ENCODE measurements at regions not wholly inside any gene's neighbourhood (a gene's known extent, or its start where the extent isn't known, plus 50 kb on each side); places are given as distances from the start of the nearest gene placed in this dataset.
A peak's percentile ranks its signal among the peaks of the same experiment; 100 is the strongest.
"Not testable (repeated sequence)": the region's sequence is repeated elsewhere in the genome, so short reads cannot be mapped to it uniquely, and the experiment has no call there.

- no peak for DNase-seq
Measured at GRCh38 chr5:91315701-91316100, 67.4 kb downstream of the ARRDC3 start.

- DNase-seq: peak; percentile 33
Measured at GRCh38 chr5:91313757-91314673, 69.1 kb downstream of the ARRDC3 start.

GRCh38 chr5:91312698-91313097 lies 70.4 kb downstream of the ARRDC3 start:
- DNase-seq: no peak

- no peak for DNase-seq
Measured at GRCh38 chr5:91311697-91312501, 71.2 kb downstream of the ARRDC3 start.

DNA sequence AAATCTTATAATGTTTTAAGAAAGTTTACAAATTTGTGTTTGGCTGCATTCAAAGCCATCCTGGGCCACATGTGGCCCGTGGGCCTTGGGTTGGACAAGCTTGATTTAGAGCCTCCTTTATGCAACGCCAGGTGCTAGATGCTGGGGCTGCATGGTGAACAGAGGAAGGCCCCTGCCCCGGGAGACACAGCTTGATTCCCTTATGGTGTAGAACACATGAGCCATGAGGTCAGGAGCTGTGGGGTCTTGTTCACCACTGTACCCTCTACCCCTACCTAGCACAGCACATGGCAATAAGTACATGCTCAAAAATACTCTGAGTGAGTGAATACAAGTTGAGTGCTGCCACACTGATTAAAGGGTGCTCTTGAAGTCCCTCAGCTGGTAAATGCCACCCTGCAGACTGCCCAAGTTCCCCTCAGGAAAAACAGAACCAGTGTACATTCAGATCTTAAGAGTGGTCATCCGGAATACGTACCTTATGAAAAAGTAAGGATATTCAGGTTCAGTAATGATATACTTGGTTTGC lies 71.9 kb downstream of the ARRDC3 start:
- no peak for DNase-seq

DNA sequence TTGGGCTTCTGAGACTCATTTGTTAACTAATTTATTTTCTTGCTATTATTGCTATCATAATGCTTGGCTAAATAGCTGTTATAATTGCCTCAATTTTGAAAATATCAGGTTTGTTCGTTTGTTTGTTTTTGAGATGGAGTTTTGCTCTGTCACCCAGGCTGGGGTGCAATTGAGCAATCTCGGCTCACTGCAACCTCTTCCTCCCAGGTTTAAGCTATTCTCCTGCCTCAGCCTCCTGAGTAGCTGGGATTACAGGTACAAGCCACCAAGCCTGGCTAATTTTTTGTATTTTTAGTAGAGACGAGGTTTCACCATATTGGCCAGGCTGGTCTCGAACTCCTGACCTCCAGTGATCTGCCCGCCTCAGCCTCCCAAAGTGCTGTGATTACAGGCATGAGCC lies 75.0 kb downstream of the ARRDC3 start:
- not testable (repeated sequence) for DNase-seq

- DNase-seq: no peak
Measured at GRCh38 chr5:91307048-91307447, 76.1 kb downstream of the ARRDC3 start.

- DNase-seq: no peak
Measured at GRCh38 chr5:91306497-91306896, 76.6 kb downstream of the ARRDC3 start.

GRCh38 chr5:91305640-91306039 lies 77.5 kb downstream of the ARRDC3 start:
- DNase-seq: no peak

DNA sequence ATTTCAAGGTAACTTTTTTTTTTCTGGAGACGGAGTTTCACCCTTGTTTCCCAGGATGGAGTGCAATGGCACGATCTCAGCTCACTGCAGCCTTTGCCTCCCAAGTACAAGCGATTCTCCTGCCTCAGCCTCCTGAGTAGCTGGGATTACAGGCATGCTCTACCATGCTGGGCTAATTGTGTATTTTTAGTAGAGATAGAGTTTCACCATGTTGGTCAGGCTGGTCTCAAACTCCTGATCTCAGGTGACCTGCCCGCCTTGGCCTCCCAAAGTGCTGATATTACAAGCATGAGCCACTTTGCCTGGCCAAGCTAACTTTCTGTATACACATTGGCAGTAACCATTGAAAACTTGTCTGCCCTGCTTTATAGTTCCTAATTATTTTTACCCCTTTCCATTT lies 79.1 kb downstream of the ARRDC3 start:
- DNase-seq: not testable (repeated sequence)

DNA sequence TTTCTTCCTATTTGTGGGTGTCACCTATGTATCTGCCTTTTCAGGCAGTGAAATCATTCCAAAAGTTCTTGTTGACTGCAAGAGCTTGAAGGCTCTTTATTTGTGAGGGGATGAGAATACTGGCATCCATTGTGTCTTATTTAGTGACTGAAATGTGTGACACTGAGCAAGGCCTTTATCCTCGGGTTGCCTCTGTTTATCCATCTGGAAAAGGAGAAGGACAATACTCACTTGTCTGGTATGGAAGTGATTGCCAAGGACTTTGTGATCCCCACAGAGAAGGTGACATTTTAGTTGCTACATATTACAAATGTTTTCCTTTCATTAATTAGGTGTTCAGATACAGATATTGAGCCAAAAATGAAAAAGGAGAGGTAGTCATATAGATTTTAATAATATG lies 80.2 kb downstream of the ARRDC3 start:
- DNase-seq: no peak

DNA sequence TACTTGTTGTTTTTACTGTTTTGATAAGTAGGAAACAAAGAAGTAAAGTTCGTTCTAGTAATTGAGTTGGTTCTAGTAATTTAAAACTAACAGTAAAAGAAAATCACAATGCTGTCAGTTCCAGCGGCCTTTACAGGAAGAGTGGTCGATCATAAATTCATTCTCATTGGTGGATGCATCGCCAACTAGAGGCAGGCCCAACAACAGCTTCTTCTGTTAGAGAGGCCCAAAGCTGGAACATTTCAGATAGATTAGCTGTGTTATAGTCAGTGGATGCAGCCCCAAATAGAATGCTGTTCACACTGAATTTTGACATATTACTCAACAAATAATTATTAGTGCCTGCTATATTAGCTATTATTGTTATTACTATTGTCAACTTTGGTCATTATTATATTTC lies 80.8 kb downstream of the ARRDC3 start:
- DNase-seq: no peak

- DNase-seq: no peak
Measured at GRCh38 chr5:91301106-91301846, 81.8 kb downstream of the ARRDC3 start.

DNA sequence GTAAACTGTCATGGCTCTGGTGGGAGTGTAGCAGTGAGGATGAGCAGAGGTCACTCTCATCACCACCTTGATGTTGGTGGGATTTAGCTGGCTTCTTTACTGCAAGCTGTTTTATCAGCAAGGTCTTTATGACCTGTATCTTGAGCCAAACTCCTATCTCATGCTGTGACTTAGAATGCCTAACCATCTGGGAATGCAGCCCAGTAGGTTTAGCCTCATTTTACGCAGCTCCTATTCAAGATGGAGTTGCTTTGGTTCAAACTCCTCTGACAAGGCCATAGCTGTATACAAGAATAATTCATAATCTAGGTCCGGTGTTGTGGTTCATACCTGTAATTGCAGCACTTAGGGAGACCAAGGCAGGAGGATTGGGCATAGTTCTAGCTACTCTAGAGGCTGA lies 85.1 kb downstream of the ARRDC3 start:
- DNase-seq: no peak

DNA sequence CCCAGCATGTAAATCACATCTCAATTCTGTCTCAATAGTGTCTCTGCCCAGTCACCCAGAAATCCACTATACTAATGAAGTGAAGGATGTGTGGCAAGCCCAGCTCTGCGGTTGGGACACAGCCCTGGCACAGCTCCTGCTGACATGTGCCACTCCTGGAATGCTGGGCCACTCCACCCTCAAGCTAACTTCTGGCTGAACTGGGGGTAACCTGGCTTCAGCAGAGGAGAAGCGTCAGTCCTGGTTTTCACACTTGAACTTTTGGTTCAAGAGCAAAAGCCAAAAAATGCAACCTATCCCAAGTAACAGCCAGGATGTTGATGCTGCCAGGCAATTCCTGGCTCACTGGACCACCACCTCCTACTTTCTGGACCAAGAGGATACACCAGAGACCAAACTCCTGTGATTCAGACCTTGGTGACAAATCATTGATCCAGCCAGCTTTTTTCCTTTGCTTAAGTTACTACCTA lies 86.4 kb downstream of the ARRDC3 start:
- DNase-seq: no peak

DNA sequence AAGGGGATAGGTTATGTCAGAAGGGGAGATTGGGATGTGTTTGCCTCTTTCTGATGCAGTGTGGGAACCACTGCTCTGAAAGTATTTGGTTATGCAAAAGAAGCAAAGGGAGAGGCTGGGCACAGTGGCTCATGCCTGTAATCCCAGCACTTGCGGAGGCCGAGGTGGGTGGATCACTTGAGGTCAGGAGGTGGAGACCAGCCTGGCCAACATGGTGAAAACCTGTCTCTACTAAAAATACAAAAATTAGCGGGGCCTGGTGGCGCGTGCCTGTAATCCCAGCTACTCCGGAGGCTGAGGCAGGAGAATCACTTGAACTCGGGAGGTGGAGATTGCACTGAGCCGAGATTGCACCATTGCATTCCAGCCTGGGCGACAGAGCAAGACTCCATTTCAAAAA lies 87.0 kb downstream of the ARRDC3 start:
- not testable (repeated sequence) for DNase-seq

DNA sequence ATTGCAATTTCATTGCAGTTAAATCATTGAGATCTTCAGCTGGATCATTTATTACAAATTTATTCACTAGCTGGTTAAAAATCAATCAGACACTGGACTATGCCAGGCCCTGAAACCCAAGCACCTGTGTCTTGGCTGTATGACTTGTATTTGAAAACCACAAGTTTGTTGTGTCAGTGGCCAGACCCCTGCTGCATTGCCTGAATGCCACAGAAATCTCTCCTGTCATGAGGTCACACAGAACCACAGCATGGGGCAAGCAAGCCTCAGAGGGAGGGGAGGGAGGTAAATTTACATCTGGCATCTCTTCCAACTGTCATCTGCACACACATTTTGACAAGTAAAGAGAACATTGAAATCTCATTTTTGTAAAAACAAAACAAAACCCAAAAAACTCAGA lies 90.0 kb downstream of the ARRDC3 start:
- DNase-seq: no peak

DNA sequence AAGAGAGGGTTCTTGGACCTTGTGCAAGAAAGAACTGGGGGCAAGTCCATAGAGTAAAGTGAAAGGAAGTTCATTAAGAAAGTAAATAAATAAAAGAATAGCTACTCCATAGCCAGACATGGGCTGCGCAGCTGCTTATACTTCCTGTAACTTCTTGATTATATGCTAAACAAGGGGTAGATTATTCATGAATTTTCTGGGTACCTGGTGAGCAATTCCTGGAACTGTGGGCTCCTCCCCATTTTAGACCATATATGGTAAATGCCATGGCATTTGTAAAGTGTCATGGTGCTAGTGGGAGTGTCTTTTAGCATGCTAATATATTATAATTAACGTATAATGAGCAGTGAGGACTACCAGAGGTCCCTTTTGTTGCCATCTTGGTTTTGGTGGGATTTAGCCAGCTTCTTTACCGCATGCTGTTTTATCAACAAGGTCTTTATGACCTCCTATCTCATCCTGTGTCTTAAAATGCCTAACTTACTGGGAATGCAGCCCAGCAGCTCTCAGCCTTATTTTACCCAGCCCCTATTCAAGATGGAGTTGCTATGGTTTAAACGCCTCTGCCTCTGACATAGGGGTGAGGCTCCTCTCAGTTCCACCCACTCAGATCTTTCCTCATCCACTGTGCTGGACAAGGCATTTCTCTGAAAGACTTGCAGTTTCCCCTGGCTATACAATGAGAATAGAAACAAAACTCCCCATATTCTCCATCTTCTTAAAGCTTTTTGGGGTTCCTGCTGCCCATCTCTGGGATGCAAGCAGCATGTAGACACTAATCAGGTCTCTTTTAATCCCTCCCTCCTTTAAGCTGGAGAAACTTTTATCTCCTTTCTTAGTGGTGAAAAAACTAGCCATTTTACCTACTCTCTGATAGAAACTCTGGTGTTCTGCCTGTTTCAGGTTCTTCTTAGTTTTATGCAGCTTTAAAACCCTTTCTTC lies 91.2 kb downstream of the ARRDC3 start:
- no peak for DNase-seq

DNA sequence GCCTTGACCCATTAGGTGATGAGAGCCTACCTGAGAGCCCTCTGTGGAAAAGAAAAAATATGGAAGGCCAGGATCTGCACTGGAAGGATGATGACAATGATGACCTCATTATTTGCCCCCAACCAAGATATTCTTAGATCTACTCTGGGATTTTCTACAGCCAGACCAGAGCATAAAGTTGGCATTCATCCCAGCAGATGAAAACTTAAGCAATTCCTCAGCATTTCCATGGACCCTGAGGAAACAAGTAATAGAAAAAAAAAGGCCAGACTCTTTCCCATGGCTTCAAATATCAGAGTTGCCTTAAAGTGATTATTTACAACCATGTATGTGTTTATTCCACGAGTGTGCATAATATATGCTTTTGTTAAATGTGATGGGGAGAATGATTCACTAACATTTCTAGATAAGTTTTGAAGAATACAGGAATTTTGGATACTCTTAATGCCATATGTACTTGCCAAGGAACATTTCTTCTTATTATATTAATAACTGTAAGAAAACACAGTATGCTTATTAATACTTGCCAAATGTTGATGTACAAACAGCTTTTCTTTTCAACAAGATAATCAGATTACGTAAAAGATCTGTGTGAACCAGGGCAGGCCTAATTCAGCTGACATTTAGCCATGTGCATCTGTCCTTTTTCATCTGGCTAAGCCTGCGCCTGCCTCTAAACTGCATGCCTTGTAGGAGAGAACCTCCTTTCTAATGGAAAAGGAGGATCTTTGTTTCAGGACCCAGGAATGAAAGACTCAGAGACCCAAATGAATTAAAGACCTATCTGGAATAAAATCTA lies 94.8 kb downstream of the ARRDC3 start:
- no peak for DNase-seq

- not testable (repeated sequence) for DNase-seq
Measured at GRCh38 chr5:91285062-91285461, 98.1 kb downstream of the ARRDC3 start.

DNA sequence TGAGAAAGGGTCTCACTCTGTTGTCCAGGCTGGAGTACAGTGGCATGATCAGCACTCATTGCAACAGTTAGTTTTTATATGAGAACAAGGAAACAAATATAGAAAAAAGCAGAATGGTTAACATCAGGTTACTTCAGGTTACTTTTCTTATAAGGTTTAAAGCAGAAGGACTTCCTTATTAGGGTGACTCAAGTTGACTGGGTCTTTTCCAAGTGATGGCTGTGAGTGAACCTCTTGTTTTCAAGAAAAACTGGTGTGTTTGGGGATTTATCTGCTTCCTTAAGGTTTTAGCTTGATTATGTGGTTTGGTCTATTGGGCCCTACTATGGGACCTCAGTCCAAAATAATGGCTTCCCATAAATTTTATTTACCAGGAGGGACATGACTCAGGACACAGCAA lies 99.2 kb downstream of the ARRDC3 start:
- no peak for DNase-seq
